Choroid plexus epithelial cell (primary cell): ENCODE measurements at regions not wholly inside any gene's neighbourhood (a gene's known extent, or its start where the extent isn't known, plus 50 kb on each side); places are given as distances from the start of the nearest gene placed in this dataset.

Experiments used
- DNase-seq: peaks from one replicate; pipeline ENCODE4 v3.0.0-alpha.2; 2010; ENCODE audit warnings: low read depth
- H3K4me3 ChIP-seq: 2 replicates; pipeline ENCODE4 v1.5.1; 2011; ENCODE audit warnings: low read depth, mild to moderate bottlenecking, control low read depth, low read length, moderate library complexity
- CTCF ChIP-seq: conservative IDR thresholded peaks from 2 replicates; pipeline ENCODE4 v1.5.1; 2011; ENCODE audit warnings: low read depth, mild to moderate bottlenecking, control low read depth, inconsistent platforms, low read length, moderate library complexity

GRCh38 chr15:95043933-95044313 lies 812.6 kb downstream of the MCTP2 start:
- H3K4me3 ChIP-seq = no peak overlapping the region
- no peak for DNase-seq
- no peak for TF ChIP-seq CTCF

- no peak for DNase-seq
- no peak for TF ChIP-seq CTCF
- H3K4me3 ChIP-seq = no peak overlapping the region
Measured at GRCh38 chr15:95044745-95045417, 813.5 kb downstream of the MCTP2 start.

- TF ChIP-seq CTCF = no peak
- H3K4me3 ChIP-seq = no peak overlapping the region
- DNase-seq = no peak
Measured at GRCh38 chr15:95051861-95052260, 820.5 kb downstream of the MCTP2 start.

- DNase-seq = no peak
- no peak for TF ChIP-seq CTCF
- H3K4me3 ChIP-seq = no peak overlapping the region
Measured at GRCh38 chr15:95059346-95059905, 828.1 kb downstream of the MCTP2 start.

- DNase-seq = no peak
- H3K4me3 ChIP-seq = no peak overlapping the region
- TF ChIP-seq CTCF = no peak
Measured at GRCh38 chr15:95068701-95069521, 837.5 kb downstream of the MCTP2 start.

- TF ChIP-seq CTCF = no peak
- DNase-seq = no peak
- no peak overlapping the region for H3K4me3 ChIP-seq
Measured at GRCh38 chr15:95075792-95076677, 844.7 kb downstream of the MCTP2 start.
